Breast epithelium (tissue), 3 donors: ENCODE measurements at regions not wholly inside any gene's neighbourhood (a gene's known extent, or its start where the extent isn't known, plus 50 kb on each side); places are given as distances from the start of the nearest gene placed in this dataset.

Experiments
- POLR2A ChIP-seq: fragments of 450-650 bp; IDR thresholded peaks from one replicate; pipeline ENCODE4 v1.6.1; 2016; ENCODE audit warnings: antibody characterized with exemption, mild to moderate bottlenecking, moderate library complexity
- POLR2AphosphoS5 ChIP-seq, 3 donors: sonication (generic); formaldehyde crosslinking; IDR thresholded peaks; one replicate each; pipeline ENCODE4 v1.6.1; 2017; ENCODE audit warnings: antibody characterized with exemption in 3 of 3
- TF ChIP-seq, protein P1 (sequence below), 3 donors: fragments of 450-650 bp; IDR thresholded peaks; one replicate each; pipeline ENCODE4 v1.5.1; 2016 to 2017; ENCODE audit warnings: antibody characterized with exemption in 3 of 3, mild to moderate bottlenecking in 3 of 3, moderate library complexity in 3 of 3

DNA sequence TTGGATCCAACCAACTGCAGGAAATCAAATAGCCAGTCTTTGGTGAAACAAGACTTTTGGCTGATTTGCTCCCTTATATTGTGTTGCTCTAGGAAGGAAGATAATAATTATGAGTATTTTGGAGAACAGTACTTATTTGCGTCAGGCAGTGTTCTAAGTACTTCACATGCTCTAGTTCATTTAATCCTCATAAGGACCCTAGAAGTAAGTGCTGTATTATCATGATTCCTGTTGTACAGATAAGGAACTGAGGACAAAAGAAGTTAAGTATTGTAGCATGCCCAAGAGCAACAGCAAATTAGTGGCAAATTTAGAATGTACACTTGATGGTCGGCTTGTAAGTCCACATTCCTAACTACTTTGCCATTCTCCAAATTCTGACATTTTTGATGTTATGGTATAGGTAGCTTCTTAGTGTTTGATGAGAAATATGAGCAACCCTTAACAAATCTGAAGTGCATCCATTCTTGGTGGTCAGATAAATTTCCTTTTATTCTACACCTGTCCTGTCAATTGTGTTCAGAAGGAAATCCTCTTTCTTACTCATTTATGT is 72.0 kb downstream of the SPRY1 start:
- TF ChIP-seq POLR2A, result no peak
- TF ChIP-seq, protein P1, sequence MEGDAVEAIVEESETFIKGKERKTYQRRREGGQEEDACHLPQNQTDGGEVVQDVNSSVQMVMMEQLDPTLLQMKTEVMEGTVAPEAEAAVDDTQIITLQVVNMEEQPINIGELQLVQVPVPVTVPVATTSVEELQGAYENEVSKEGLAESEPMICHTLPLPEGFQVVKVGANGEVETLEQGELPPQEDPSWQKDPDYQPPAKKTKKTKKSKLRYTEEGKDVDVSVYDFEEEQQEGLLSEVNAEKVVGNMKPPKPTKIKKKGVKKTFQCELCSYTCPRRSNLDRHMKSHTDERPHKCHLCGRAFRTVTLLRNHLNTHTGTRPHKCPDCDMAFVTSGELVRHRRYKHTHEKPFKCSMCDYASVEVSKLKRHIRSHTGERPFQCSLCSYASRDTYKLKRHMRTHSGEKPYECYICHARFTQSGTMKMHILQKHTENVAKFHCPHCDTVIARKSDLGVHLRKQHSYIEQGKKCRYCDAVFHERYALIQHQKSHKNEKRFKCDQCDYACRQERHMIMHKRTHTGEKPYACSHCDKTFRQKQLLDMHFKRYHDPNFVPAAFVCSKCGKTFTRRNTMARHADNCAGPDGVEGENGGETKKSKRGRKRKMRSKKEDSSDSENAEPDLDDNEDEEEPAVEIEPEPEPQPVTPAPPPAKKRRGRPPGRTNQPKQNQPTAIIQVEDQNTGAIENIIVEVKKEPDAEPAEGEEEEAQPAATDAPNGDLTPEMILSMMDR (IDR thresholded peaks at IDR 0.05), result no peak
- no peak for TF ChIP-seq POLR2AphosphoS5 (IDR thresholded peaks at IDR 0.05)
